ENCODE measurements at regions not wholly inside any gene's neighbourhood (a gene's known extent, or its start where the extent isn't known, plus 50 kb on each side); places are given as distances from the start of the nearest gene placed in this dataset.

DNA sequence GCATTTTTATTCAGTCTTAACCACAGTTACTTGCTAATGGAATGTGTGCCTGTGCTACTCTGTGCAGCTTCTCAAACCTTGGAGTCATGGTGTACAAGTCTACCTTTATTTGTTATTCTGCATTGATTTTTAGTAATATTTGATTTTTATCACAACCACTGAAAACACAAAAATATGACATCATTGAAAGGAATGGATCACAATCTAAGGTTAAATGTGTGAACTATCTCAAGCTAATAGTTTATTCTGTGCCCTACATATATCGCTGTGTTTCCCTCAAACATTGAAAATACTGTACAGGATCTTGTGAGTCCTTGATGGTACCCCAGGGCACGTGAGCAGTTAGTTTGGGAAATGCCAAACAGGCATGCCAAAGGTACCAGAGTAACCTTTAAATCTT, 573.4 kb downstream of the FRK start:
- in situ Hi-C loops (cut with MboI): no loop called here
- Histone ChIP-seq H3K36me3 (ENCODE audit: control insufficient read depth, insufficient read depth, low read length) (no peaks in the 10 kb centered on the region), H3K27ac (ENCODE audit: extremely low read depth, low read depth, low read length) (no peak overlapping the region), H3K79me2 (ENCODE audit: control insufficient read depth, insufficient read depth, low read length) (no peaks in the 10 kb centered on the region), H3K27me3 (ENCODE audit: control insufficient read depth in 2 of 2, insufficient read depth in 2 of 2, low read length in 2 of 2) (no peaks in the 10 kb centered on the region), H3K4me1 (replicated peaks in 1 of 2; ENCODE audit: control insufficient read depth in 2 of 2, insufficient read depth in 2 of 2, low read length in 2 of 2) (no peaks in the 10 kb centered on the region), H3K9me1 (ENCODE audit: control insufficient read depth, insufficient read depth, low read length) (no peaks in the 10 kb centered on the region), H3K4me2 (ENCODE audit: insufficient read depth, low read length) (no peak overlapping the region), H3K9me3 (replicated peaks; ENCODE audit: control insufficient read depth, insufficient read depth, low read depth, low read length) (no peaks in the 10 kb centered on the region), H4K20me1 (replicated peaks; ENCODE audit: control insufficient read depth, insufficient read depth, low read length) (no peaks in the 10 kb centered on the region), H3K4me3 (no peak overlapping the region), H3K9ac (ENCODE audit: insufficient read depth in 1 of 2, low read depth in 2 of 2, low read length in 2 of 2) (no peak overlapping the region), H2AFZ (ENCODE audit: low read depth, low read length) (no peak overlapping the region)
- 0% methylated on average over 2 of the region's 2 CpGs for WGBS (ENCODE audit: insufficient coverage, low coverage, missing lambda C conversion rate)
- ATAC-seq: no peak
- CTCF ChIA-PET (ENCODE audit: low intra/inter-chr PET ratio): no interaction called here
- POLR2A ChIA-PET: no interaction called here
- FAIRE-seq: no peak
- intact Hi-C loops (cut with micrococcal nuclease): no loop called here
- BruUV-seq (replicated peaks): no TSS peak
- DNase-seq (ENCODE audit: extremely low read depth in 1 of 4, low spot score in 3 of 4): no peak
- TF ChIP-seq SMAD1 (IDR thresholded peaks at IDR 0.05; ENCODE audit: low read depth, low read length, partially characterized antibody) (no peak), ZNF696 (CRISPR knock-in tag; conservative IDR thresholded peaks at IDR 0.05) (no peak), CHCHD3 (CRISPR knock-in tag; IDR thresholded peaks at IDR 0.05) (no peak), POLR2AphosphoS5 (IDR thresholded peaks at IDR 0.05; ENCODE audit: control insufficient read depth, insufficient read depth, low read depth, low read length) (no peak), PHF21A (IDR thresholded peaks at IDR 0.05; ENCODE audit: borderline replicate concordance, low read depth) (no peak), FOXA3 (CRISPR knock-in tag; conservative IDR thresholded peaks at IDR 0.05 in 1 of 2, IDR thresholded peaks at IDR 0.05 in 1 of 2) (no peak), BACH1 (tag; IDR thresholded peaks at IDR 0.05) (no peak), ARID2 (IDR thresholded peaks at IDR 0.05) (no peak)
- TF ChIP-seq, protein P1, sequence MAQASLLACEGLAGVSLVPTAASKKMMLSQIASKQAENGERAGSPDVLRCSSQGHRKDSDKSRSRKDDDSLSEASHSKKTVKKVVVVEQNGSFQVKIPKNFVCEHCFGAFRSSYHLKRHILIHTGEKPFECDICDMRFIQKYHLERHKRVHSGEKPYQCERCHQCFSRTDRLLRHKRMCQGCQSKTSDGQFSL (CRISPR knock-in tag; IDR thresholded peaks at IDR 0.05): no peak
- TF ChIP-seq, protein P1 (tag; IDR thresholded peaks at IDR 0.05): no peak

All from K562 (cell line).